ENCODE measurements at regions not wholly inside any gene's neighbourhood (a gene's known extent, or its start where the extent isn't known, plus 50 kb on each side); places are given as distances from the start of the nearest gene placed in this dataset.

GRCh38 chr10:114713525-114714090, 55.5 kb upstream of the ABLIM1 start:
- no peak for TF ChIP-seq CTCF (IDR thresholded peaks at IDR 0.05 in 4 of 5, conservative IDR thresholded peaks at IDR 0.05 in 1 of 5)
- TF ChIP-seq POLR2A (IDR thresholded peaks at IDR 0.05): no peak
